CD4-positive, alpha-beta T cell treated with Interleukin-2 at 100 ng/mL for 4 hours (primary cell): ENCODE measurements at regions not wholly inside any gene's neighbourhood (a gene's known extent, or its start where the extent isn't known, plus 50 kb on each side); places are given as distances from the start of the nearest gene placed in this dataset.

ENCODE experiments used
- DNase-seq: peaks from one replicate; pipeline ENCODE4 v3.0.0-alpha.2; 2020; ENCODE audit warnings: low spot score

- no peak for DNase-seq
Observed at GRCh38 chr1:13878021-13878420, 178.0 kb downstream of the PRDM2 start.

GRCh38 chr1:13878451-13878850, 178.5 kb downstream of the PRDM2 start:
- DNase-seq: no peak

DNA sequence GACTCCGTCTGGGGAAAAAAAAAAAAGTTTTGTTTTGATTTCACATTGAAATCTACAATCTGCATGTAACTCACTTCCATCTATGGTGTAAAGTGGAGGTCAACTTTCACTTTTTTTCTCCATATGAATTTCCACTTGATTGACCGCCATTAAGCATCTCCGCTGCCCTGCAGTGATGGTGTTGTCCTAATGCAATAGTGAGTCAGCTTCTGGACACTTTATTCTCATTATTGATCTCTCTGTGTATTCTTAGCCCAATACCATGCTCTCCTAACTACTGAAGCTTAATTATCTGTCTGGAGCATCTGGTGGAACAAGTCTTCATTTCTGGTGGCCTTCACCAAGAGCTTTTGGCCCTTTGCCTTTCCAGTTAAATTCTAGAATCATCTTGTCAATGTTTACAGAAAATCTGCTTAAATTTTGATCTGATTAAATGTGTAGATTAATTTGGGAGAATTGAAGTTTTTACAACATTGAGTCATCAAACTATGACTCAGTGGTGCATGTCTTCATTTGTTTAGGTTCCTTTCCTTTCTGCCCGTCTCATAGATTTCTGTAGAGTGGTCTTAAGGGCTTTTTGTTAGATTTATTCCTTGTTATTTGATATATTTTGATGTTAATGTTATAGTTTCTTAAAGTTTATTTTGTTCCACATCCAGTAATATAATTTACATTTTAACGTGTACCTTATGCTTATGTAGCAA, 181.5 kb downstream of the PRDM2 start:
- DNase-seq: no peak

DNA sequence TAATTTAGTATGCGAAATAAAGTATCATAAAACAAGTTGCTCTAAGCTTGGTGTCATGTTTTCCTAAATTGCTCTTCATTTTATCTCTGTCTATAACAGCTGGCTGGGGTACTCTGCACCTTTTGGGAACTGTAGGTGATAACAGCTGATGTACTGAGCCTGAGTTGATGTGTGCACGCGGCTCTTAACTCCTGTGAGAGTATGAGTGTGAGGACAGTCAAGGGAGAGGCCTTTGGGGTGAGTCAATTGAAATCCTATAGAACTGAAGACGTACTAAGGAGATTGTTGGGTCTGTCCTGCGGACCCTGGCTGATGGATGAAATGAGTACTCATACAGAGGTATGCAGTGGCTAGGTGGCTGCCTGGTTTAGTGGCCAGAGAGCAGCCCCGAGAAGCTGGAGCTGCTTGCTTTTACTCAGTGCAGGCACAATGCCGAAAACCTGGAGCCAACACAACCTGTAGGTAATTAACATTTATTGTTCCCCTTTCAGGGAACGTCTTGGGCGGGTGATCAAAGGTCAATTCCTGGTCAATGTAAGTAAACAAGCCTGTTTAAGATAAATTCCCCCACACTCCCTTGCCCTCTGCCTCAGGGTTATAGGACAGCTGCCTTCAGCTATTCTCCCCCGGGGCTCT, 188.5 kb downstream of the PRDM2 start:
- DNase-seq: no peak

- no peak for DNase-seq
Observed at GRCh38 chr1:13889495-13889894, 189.5 kb downstream of the PRDM2 start.

DNA sequence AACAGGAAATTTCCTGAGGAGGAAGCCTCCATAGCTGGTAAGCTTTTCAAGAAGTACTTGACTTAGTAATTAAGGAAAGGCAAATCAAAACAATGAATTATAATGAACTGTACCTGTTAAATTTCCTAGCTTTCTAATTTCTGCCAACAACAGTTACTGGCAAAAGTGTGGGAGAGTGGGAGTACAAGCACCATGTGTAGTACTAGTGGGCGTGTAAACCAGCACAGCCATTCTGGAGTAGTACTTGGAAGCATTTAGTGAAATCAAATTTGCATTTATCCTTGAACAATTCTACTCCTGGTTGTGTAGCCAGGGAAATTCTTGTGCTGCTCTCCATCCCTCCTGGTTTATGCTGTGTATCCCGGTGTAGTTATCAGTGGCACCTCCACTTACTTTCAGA, 190.8 kb downstream of the PRDM2 start:
- DNase-seq: no peak

DNA sequence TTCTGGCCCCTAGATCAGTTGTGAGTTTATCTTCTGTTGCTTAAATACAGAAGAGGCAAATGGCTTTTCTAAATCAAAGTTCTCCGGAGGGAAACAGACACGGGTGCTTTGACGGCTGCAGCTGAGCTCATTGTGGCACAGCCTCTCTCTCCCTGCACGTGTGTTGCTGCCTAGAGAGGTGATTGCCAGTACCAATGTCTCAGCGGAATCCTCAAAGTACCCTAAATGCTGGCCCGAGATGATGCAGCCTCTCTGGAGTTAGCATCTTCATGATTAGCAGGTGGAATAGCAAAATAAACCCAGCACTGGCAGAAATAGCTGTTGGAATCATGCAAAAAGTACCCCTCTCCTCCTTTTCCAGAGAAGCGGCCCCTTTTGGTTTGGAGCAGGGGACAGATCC, 192.2 kb downstream of the PRDM2 start:
- no peak for DNase-seq

- no peak for DNase-seq
Observed at GRCh38 chr1:13892671-13893325, 192.8 kb downstream of the PRDM2 start.

- DNase-seq: no peak
Observed at GRCh38 chr1:13893409-13893821, 193.4 kb downstream of the PRDM2 start.

DNA sequence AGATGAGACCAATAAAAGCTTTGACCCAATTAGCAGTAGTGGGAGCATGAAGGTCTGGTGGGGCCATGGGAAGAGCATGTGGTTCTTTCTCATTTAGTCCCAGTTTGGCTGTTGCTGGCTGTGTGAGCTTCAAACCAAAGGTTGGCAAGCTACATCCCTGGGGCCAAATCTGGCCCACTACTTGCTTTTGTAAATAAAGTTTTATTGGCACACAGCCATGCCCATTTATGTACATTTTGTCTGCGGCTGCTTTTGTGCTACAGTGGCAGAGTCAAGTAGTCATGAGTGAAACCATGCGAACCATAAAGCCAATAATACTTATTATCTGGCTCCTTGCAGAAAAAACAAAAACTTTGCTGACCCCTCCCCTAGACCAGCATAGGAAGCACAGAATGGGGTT, 196.9 kb downstream of the PRDM2 start:
- DNase-seq: no peak

DNA sequence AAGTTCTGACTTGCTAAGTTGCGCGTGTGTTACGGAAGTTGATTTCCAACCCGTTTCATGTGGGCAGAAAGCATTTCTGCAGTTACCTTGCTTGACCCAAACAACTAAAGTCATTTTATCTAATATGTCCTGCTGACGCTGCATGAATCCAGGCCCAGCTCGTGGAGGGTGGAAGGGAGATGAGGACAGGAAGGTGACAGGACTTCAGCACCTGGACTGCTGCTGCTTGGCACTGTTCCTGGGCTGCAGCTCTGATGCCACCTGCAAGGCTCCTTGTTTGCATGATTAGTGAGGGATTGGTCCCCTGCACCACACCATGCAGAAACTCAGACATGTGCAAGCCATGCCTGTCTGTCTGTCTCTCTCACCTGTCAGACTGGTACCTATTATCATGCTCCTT, 198.4 kb downstream of the PRDM2 start:
- no peak for DNase-seq

DNA sequence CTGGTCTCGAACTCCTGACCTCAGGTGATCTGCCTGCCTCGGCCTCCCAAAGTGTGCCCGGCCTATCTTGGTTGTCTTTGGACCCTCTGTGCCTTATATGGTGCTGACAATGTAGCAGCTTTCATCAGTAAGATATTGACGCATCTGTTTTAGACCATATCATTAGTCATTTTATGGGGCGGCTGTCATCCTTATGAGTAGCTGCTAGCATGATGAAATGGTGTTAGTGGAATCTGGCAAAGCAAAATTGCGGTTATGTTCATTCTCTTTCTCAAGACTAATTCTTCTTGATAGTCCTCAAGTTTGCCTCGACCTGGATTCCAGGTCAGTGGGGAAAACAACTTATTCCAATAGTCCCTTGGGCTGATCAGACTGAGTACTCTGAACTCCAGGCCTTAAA, 199.9 kb downstream of the PRDM2 start:
- DNase-seq: no peak

DNA sequence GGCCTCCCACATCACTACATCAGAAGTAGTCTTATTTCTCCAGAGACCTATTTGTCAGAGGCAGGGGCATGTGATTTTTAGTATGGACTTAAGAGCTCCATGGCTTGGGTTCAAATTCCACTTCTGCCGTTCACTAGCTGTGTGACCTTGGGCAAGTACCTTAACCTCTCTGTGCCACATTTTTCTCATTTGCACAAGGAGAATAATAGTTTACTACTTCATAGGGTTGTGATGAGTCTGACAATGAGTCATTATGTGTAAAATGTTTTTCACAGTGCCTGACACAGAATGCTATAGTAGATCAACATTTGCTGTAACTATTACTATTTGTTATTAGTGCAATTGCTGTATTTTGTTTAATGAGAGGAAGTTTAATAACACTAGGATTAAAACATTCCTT, 200.6 kb downstream of the PRDM2 start:
- DNase-seq: no peak

DNA sequence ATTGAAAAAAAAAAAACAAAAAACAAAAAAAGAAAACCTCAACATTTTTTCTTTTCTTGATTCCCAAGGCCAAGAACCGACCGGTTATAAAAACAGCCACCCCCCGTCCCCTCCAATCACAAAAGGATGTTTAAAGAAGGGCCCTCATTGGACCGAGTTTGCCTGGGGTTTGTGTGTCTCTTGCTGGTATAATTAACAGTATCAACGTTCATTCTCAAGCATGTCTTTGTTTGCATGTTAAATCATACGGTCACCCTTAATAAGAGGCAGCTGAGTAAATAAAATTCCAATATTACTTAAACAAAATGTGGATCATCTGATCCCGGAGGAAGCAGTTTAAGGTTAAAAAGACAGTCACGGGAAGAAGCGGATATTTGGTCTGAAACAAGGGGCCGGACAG, 201.1 kb downstream of the PRDM2 start:
- no peak for DNase-seq

DNA sequence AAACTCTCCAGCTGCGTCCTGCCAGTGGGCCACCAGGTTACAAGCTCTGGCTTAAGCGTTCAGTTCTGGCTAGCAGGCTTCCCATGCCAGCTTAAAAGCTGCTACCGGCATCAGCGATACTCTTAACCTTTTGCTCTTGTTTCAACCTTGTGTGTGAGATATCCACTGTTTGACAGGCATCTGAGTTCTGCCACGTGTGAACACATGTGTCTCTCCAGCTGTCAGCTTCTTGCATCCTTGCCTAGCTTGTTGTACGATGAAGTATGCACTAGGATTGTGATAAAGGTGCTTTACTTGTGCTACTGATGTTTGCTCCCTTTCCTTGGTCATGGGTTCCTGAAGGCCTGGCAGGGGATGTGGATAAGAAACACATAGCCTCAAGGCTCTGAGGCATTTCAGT, 201.6 kb downstream of the PRDM2 start:
- DNase-seq: no peak

GRCh38 chr1:13908128-13908527, 208.1 kb downstream of the PRDM2 start:
- no peak for DNase-seq

DNA sequence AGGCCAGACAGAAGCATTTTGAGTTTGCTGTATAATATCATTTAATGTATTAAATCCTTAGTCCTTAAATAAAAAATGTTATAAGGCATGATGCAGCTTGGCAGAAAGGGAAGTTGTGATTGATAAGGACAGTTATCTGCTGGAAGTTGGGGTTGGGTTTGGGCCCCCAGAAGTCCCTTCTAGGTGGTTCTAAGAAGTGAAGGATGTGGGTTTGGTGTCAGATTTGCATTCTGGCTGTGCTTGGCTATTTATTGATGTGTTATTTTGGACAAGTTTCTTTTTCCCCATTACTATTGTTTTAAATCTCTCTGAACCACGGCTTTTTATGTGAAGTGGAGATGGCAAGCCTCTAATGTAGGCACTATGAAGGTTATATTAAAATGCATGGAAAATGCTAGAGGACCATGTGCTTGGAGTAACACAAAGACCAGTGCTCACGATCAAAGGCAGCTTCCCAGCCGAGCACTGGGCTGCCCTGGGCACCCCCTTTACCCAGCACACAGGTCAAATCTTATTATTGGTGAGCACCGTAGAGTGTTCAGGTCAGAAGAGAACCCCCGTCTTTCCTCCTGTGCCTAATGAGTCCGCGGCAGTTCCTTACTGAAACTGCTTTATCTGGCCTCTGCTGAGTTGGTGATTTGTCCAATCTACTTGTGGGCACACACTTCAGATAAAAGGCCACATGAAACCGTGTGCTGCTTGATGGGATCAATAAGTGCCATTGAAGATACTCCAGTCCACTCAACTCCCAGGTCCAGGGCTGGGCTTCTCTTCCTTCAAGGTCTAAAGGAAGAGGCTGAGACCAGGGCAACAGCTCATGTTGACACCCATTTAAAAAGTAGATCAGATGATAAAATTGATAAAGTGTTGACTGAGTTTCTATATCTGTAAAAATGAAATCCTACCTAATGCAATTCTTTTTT, 212.0 kb downstream of the PRDM2 start:
- DNase-seq: no peak

GRCh38 chr1:13913396-13913795, 213.4 kb downstream of the PRDM2 start:
- no peak for DNase-seq

DNA sequence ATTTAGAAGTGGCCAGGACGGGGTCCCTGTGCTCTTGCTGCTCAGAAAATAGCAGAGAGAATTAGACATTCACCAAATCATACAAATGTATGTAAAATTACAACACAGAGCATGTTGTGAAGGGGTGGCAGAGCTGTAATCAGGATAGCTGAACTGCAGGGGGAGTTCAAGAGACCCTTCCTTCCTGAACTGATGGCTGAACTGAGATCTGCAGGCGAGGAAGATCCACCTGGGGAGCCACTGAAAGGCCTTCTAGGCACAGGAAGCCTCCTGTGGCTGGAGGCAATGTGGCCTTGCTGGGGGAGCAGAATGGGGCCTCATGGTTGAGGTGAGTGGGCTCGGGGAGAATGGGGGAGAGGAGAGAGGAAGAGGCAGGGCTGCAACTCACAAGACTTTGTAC, 216.5 kb downstream of the PRDM2 start:
- no peak for DNase-seq

GRCh38 chr1:13917607-13918006, 217.6 kb downstream of the PRDM2 start:
- no peak for DNase-seq

DNA sequence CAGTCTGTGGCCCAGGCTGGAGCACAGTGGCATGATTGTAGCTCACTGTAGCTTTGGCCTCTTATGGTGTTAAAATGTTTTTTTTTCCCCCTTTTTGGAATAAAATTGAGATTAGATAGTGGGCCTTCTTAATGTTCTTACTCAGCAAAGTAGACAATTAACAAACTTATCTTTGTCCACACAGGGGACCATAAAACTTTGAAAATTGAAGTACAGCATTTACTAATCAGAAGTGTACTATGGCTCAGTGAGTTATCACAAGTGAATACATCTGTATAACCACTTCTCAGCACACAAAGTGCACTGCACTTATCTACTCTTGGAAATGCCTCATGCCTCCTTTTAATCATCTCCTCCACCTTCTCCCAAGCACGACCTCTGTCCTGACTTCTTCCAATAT, 218.9 kb downstream of the PRDM2 start:
- no peak for DNase-seq

GRCh38 chr1:13921190-13921589, 221.2 kb downstream of the PRDM2 start:
- DNase-seq: no peak
